ENCODE measurements at regions not wholly inside any gene's neighbourhood (a gene's known extent, or its start where the extent isn't known, plus 50 kb on each side); places are given as distances from the start of the nearest gene placed in this dataset.

GRCh38 chr10:71133710-71134686 is 78.4 kb upstream of the UNC5B start:
- TF ChIP-seq CTCF (conservative IDR thresholded peaks at IDR 0.05; ENCODE audit: low read depth, low read length): no peak
- no peak for DNase-seq (ENCODE audit: low read depth)
- no peak overlapping the region for H3K4me3 ChIP-seq (ENCODE audit: low read length)

GRCh38 chr10:71134732-71135211 is 77.6 kb upstream of the UNC5B start:
- no peak for TF ChIP-seq CTCF (conservative IDR thresholded peaks at IDR 0.05; ENCODE audit: low read depth, low read length)
- H3K4me3 ChIP-seq (ENCODE audit: low read length): no peak overlapping the region
- DNase-seq (ENCODE audit: low read depth): no peak

GRCh38 chr10:71135236-71135635 is 77.1 kb upstream of the UNC5B start:
- TF ChIP-seq CTCF (conservative IDR thresholded peaks at IDR 0.05; ENCODE audit: low read depth, low read length): no peak
- DNase-seq (ENCODE audit: low read depth): no peak
- H3K4me3 ChIP-seq (ENCODE audit: low read length): no peak overlapping the region

GRCh38 chr10:71136036-71136721 is 76.2 kb upstream of the UNC5B start:
- DNase-seq (ENCODE audit: low read depth): no peak
- no peak for TF ChIP-seq CTCF (conservative IDR thresholded peaks at IDR 0.05; ENCODE audit: low read depth, low read length)
- no peak overlapping the region for H3K4me3 ChIP-seq (ENCODE audit: low read length)

- no peak overlapping the region for H3K4me3 ChIP-seq (ENCODE audit: low read length)
- no peak for TF ChIP-seq CTCF (conservative IDR thresholded peaks at IDR 0.05; ENCODE audit: low read depth, low read length)
- DNase-seq (ENCODE audit: low read depth): no peak
These were observed 74.7 kb upstream of the UNC5B start for GRCh38 chr10:71137701-71138100.

GRCh38 chr10:71138166-71138830 is 74.1 kb upstream of the UNC5B start:
- no peak for DNase-seq (ENCODE audit: low read depth)
- no peak for TF ChIP-seq CTCF (conservative IDR thresholded peaks at IDR 0.05; ENCODE audit: low read depth, low read length)
- H3K4me3 ChIP-seq (ENCODE audit: low read length): no peak overlapping the region

Measured in retinal pigment epithelial cell (primary cell).